ENCODE measurements at regions not wholly inside any gene's neighbourhood (a gene's known extent, or its start where the extent isn't known, plus 50 kb on each side); places are given as distances from the start of the nearest gene placed in this dataset.

DNA sequence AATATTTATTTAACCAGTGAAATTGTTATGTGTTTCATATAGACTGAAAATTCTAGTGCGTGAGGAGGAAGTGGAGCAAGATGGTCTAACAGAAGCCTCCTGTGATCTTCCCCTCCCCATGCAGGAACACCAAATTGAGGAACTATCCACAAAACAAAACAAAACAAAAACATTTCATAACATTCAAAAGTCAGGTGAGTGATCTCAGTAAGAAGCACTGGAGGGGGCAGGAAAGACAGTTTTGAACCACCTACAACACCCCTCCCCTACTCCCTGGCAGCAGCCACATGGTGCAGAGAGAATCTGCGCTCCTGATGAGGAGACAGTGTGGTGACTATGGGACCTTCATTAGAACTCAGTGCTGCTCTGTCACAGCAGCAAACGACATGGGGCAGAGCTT is 221.9 kb upstream of the SEMA3C start:
- H3K27me3 ChIP-seq, result no peaks in the 10 kb centered on the region
- H3K27ac ChIP-seq, result no peak overlapping the region
- no peak for DNase-seq
- TF ChIP-seq, protein P1, sequence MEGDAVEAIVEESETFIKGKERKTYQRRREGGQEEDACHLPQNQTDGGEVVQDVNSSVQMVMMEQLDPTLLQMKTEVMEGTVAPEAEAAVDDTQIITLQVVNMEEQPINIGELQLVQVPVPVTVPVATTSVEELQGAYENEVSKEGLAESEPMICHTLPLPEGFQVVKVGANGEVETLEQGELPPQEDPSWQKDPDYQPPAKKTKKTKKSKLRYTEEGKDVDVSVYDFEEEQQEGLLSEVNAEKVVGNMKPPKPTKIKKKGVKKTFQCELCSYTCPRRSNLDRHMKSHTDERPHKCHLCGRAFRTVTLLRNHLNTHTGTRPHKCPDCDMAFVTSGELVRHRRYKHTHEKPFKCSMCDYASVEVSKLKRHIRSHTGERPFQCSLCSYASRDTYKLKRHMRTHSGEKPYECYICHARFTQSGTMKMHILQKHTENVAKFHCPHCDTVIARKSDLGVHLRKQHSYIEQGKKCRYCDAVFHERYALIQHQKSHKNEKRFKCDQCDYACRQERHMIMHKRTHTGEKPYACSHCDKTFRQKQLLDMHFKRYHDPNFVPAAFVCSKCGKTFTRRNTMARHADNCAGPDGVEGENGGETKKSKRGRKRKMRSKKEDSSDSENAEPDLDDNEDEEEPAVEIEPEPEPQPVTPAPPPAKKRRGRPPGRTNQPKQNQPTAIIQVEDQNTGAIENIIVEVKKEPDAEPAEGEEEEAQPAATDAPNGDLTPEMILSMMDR (IDR thresholded peaks at IDR 0.05), result no peak
- no peak overlapping the region for H3K4me3 ChIP-seq
- H3K9me3 ChIP-seq, result no peaks in the 10 kb centered on the region
- H3K9ac ChIP-seq (ENCODE audit: low read depth in 2 of 2, low read length in 2 of 2), result peak overlapping the region in 1 of 2 donors; percentile 24
- H3K4me1 ChIP-seq, result no peaks in the 10 kb centered on the region
- no peaks in the 10 kb centered on the region for H3K36me3 ChIP-seq
- intact Hi-C loops (cut with DNase I), result no loop called here

DNA sequence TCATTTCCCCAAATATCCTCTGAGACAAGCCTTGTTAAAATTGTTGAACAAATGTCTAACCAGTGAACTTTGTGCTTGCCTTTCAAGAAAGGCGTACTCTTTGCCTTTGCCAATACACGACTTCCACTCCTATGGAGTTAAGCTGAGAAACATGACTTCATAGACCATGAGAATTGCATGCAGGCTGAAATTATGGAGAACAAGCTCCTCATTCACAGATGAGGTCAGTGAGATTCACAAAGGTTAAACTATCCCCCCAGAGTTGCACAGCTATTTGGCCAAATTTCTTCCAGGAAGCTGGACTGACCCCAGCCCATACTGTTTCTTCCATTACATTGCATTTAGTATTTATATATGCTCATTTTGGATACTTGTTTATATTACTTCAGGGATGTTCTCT is 221.4 kb upstream of the SEMA3C start:
- TF ChIP-seq, protein P1 (IDR thresholded peaks at IDR 0.05), result no peak

DNA sequence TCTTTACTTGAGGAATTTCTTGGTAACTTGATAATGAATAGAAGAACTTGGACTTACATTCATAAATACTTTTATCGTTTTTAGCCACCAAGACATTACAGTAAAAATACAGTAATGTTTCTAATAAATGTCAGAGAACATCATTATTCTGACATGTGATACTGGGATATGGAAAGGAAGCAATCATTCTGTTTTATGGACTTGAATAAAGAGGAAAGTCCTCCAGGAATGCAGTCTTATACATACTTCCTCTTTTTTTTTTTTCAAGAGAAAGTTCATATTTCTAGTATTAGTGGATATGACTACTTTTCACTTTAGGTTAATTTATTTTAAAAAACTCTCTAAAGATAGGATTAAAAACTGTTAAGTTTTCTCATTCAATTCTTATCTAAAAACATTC is 220.0 kb upstream of the SEMA3C start:
- TF ChIP-seq, protein P1 (IDR thresholded peaks at IDR 0.05), result no peak
- no peak overlapping the region for H3K9ac ChIP-seq (ENCODE audit: low read depth in 2 of 2, low read length in 2 of 2)
- H3K4me1 ChIP-seq, result no peaks in the 10 kb centered on the region
- H3K36me3 ChIP-seq, result no peaks in the 10 kb centered on the region
- intact Hi-C loops (cut with DNase I), result no loop called here
- DNase-seq, result no peak
- H3K27me3 ChIP-seq, result no peaks in the 10 kb centered on the region
- no peak overlapping the region for H3K27ac ChIP-seq
- H3K4me3 ChIP-seq, result no peak overlapping the region
- no peaks in the 10 kb centered on the region for H3K9me3 ChIP-seq

More for the DNA sequence above, 221.4 kb upstream of the SEMA3C start:
- H3K9ac ChIP-seq (ENCODE audit: low read depth in 2 of 2, low read length in 2 of 2), result no peak overlapping the region
- intact Hi-C loops (cut with DNase I), result no loop called here
- H3K4me1 ChIP-seq, result no peaks in the 10 kb centered on the region
- H3K27me3 ChIP-seq, result no peaks in the 10 kb centered on the region
- no peaks in the 10 kb centered on the region for H3K9me3 ChIP-seq
- no peak for DNase-seq
- H3K27ac ChIP-seq, result no peak overlapping the region
- no peaks in the 10 kb centered on the region for H3K36me3 ChIP-seq
- no peak overlapping the region for H3K4me3 ChIP-seq

DNA sequence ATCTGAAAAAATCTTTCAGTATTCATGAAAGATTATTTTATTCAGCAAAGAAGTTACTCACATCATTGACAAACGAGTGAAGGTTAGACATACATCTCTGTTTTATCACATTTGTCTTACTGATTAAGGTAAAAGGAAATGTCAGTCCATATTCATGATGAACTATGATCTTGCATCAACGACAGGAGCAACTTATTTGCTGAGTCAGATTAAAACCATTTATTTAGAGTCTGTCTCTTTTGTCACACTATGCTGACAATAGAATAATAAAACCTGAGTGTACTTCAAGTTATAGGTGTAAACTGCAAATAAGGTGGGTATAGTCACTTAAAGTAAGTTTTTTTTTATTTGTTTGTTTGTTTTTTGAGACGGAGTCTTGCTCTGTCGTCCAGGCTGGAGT is 216.5 kb upstream of the SEMA3C start:
- H3K27ac ChIP-seq, result no peak overlapping the region
- H3K27me3 ChIP-seq, result no peaks in the 10 kb centered on the region
- H3K4me3 ChIP-seq, result no peak overlapping the region
- TF ChIP-seq, protein P1 (IDR thresholded peaks at IDR 0.05), result no peak
- H3K9ac ChIP-seq (ENCODE audit: low read depth in 2 of 2, low read length in 2 of 2), result no peak overlapping the region
- no peak for DNase-seq
- H3K9me3 ChIP-seq, result no peaks in the 10 kb centered on the region
- no peaks in the 10 kb centered on the region for H3K4me1 ChIP-seq
- intact Hi-C loops (cut with DNase I), result no loop called here
- no peaks in the 10 kb centered on the region for H3K36me3 ChIP-seq

DNA sequence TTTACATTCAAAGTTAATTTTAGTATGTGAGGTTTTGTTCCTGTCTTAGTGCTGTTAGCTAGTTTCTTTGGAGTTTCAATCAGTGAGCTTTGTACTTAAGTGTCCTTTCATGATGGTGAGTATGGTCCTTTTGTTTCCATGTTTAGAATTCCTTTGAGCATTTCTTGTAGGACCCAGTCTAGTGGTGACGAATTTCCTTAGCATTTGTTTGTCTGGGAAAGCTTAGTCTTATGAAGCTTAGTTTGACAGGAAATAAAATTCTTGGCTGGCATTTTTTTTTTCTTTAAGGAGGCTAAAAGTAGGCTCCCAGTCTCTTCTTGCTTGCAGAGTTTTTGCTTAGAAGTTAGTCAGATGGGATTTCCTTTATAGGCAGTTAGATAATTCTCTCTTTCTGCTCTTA is 209.2 kb upstream of the SEMA3C start:
- intact Hi-C loops (cut with DNase I), result no loop called here
- H3K9me3 ChIP-seq, result no peaks in the 10 kb centered on the region
- H3K27me3 ChIP-seq, result no peaks in the 10 kb centered on the region
- no peak for DNase-seq
- H3K4me1 ChIP-seq, result no peaks in the 10 kb centered on the region
- no peaks in the 10 kb centered on the region for H3K36me3 ChIP-seq
- TF ChIP-seq, protein P1 (IDR thresholded peaks at IDR 0.05), result no peak
- H3K9ac ChIP-seq (ENCODE audit: low read depth in 2 of 2, low read length in 2 of 2), result no peak overlapping the region
- no peak overlapping the region for H3K4me3 ChIP-seq
- H3K27ac ChIP-seq, result no peak overlapping the region

DNA sequence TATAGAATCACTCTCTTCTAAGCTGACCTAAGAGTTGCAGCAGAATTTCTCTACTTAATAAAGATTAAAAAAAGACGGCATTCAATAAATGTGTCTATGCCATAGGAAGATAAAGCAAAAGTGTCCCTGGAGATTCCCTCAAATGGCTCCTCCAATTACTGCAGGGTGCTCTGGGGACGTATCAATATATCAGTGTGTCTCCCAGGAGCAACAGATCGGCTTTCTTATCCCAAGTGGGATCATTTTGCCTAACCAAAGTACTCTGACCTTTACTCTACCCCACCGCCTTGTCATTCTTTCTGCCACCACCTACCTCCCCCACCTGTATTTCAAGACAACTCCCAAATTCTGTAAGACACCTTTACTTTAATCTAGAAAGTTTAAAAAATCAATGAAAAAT is 202.0 kb upstream of the SEMA3C start:
- Histone ChIP-seq H3K4me3 (no peak overlapping the region), H3K4me1 (no peaks in the 10 kb centered on the region), H3K36me3 (no peaks in the 10 kb centered on the region), H3K27ac (no peak overlapping the region), H3K27me3 (no peaks in the 10 kb centered on the region), H3K9me3 (no peaks in the 10 kb centered on the region), H3K9ac (ENCODE audit: low read depth in 2 of 2, low read length in 2 of 2) (no peak overlapping the region)
- TF ChIP-seq, protein P1 (IDR thresholded peaks at IDR 0.05), result no peak
- DNase-seq, result no peak
- intact Hi-C loops (cut with DNase I), result no loop called here
